Epithelial cell of esophagus (primary cell): ENCODE measurements at regions not wholly inside any gene's neighbourhood (a gene's known extent, or its start where the extent isn't known, plus 50 kb on each side); places are given as distances from the start of the nearest gene placed in this dataset.

Experiments used
- DNase-seq: peaks from one replicate; pipeline ENCODE4 v3.0.0; 2010; ENCODE audit warnings: low read depth
- H3K4me3 ChIP-seq: 2 replicates; pipeline ENCODE4 v1.5.1; 2011; ENCODE audit warnings: mild to moderate bottlenecking, low read length, control low read depth
- TF ChIP-seq, protein P1 (sequence below): IDR thresholded peaks from 2 replicates; pipeline ENCODE4 v1.5.1; 2011; ENCODE audit warnings: low read depth, mild to moderate bottlenecking, low read length, control low read depth, inconsistent platforms; ENCODE audit not compliant: insufficient read depth; ENCODE audit errors: missing control alignments

DNA sequence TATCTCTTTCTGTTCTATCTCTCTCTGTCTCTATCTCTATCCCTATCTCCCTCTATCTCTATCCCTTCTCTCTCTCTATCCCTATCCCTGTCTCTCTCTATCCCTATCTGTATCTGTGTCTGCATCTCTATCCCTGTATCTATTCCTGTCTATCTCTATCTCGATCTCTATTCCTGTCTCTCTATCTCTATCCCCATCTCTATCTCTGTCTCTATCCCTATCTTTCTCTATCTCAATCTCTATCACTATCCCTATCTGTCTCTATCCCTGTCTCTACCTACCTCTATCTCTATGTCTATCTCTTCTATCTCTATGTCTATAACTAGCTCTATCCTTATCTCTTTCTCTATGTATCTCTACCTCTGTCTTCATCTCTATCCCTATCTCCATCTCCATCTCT is 141.4 kb upstream of the KCNJ6 start:
- TF ChIP-seq, protein P1, sequence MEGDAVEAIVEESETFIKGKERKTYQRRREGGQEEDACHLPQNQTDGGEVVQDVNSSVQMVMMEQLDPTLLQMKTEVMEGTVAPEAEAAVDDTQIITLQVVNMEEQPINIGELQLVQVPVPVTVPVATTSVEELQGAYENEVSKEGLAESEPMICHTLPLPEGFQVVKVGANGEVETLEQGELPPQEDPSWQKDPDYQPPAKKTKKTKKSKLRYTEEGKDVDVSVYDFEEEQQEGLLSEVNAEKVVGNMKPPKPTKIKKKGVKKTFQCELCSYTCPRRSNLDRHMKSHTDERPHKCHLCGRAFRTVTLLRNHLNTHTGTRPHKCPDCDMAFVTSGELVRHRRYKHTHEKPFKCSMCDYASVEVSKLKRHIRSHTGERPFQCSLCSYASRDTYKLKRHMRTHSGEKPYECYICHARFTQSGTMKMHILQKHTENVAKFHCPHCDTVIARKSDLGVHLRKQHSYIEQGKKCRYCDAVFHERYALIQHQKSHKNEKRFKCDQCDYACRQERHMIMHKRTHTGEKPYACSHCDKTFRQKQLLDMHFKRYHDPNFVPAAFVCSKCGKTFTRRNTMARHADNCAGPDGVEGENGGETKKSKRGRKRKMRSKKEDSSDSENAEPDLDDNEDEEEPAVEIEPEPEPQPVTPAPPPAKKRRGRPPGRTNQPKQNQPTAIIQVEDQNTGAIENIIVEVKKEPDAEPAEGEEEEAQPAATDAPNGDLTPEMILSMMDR = no peak
- H3K4me3 ChIP-seq = no peak overlapping the region
- DNase-seq = no peak

GRCh38 chr21:38060533-38060932 is 144.3 kb upstream of the KCNJ6 start:
- no peak overlapping the region for H3K4me3 ChIP-seq
- TF ChIP-seq, protein P1 = no peak
- no peak for DNase-seq

GRCh38 chr21:38067086-38067739 is 151.0 kb upstream of the KCNJ6 start:
- H3K4me3 ChIP-seq = no peak overlapping the region
- TF ChIP-seq, protein P1 = no peak
- no peak for DNase-seq

- DNase-seq = no peak
- H3K4me3 ChIP-seq = no peak overlapping the region
- TF ChIP-seq, protein P1 = no peak
Measured at GRCh38 chr21:38072489-38072888, 156.2 kb upstream of the KCNJ6 start.

- TF ChIP-seq, protein P1 = no peak
- no peak for DNase-seq
- no peak overlapping the region for H3K4me3 ChIP-seq
Measured at GRCh38 chr21:38075833-38076587, 159.8 kb upstream of the KCNJ6 start.

- H3K4me3 ChIP-seq = no peak overlapping the region
- TF ChIP-seq, protein P1 = no peak
- DNase-seq = no peak
Measured at GRCh38 chr21:38077569-38077968, 161.3 kb upstream of the KCNJ6 start.
